ENCODE measurements at regions not wholly inside any gene's neighbourhood (a gene's known extent, or its start where the extent isn't known, plus 50 kb on each side); places are given as distances from the start of the nearest gene placed in this dataset.

DNA sequence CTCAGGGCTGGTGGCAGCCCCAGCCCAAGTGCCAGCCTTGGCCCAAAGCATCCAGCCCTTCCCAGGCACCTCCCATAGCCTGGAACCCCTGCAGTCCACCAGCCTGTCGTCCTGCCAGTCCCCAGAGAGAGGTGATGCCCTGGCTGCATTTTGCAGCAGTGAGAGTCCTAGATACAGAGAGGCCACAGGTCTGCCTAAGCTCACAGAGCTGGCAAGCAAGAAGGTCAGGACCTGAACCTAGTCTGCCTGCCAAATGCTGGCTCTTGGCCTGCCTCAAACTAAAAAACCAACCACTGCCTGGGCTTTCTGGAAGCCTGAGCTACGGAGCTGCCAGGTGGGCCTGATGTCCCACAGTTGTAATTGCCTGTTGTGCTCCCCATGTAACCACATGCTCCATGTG is 164.9 kb downstream of the PHETA1 start:
- Histone ChIP-seq H3K36me3 (ENCODE audit: insufficient read depth, insufficient read length, low read length) (no peaks in the 10 kb centered on the region), H3K27me3 (ENCODE audit: insufficient read depth, insufficient read length) (no peaks in the 10 kb centered on the region), H3K9ac (ENCODE audit: insufficient read length, low read depth) (no peak overlapping the region), H3K4me1 (ENCODE audit: insufficient read depth, insufficient read length) (peaks cover 5% of the 10 kb centered on the region), H3K9me3 (ENCODE audit: insufficient read depth, low read length) (no peaks in the 10 kb centered on the region), H3K4me3 (ENCODE audit: insufficient read length, low read depth) (no peak overlapping the region)
- TF ChIP-seq ZNF274 (IDR thresholded peaks at IDR 0.05; ENCODE audit: low read depth, low read length) (no peak), SUZ12 (IDR thresholded peaks at IDR 0.05; ENCODE audit: extremely low read depth, insufficient read depth, insufficient read length) (no peak), YY1 (IDR thresholded peaks at IDR 0.05; ENCODE audit: insufficient read depth, insufficient read length) (no peak)
- DNase-seq (ENCODE audit: low read depth, low spot score), result no peak

GRCh38 chr12:111203446-111203845 is 165.4 kb downstream of the PHETA1 start:
- Histone ChIP-seq H3K36me3 (ENCODE audit: insufficient read depth, insufficient read length, low read length) (no peaks in the 10 kb centered on the region), H3K9me3 (ENCODE audit: insufficient read depth, low read length) (no peaks in the 10 kb centered on the region), H3K4me1 (ENCODE audit: insufficient read depth, insufficient read length) (peaks cover 6% of the 10 kb centered on the region), H3K9ac (ENCODE audit: insufficient read length, low read depth) (no peak overlapping the region), H3K4me3 (ENCODE audit: insufficient read length, low read depth) (no peak overlapping the region), H3K27me3 (ENCODE audit: insufficient read depth, insufficient read length) (no peaks in the 10 kb centered on the region)
- TF ChIP-seq YY1 (IDR thresholded peaks at IDR 0.05; ENCODE audit: insufficient read depth, insufficient read length) (no peak), ZNF274 (IDR thresholded peaks at IDR 0.05; ENCODE audit: low read depth, low read length) (no peak), SUZ12 (IDR thresholded peaks at IDR 0.05; ENCODE audit: extremely low read depth, insufficient read depth, insufficient read length) (no peak)
- no peak for DNase-seq (ENCODE audit: low read depth, low spot score)

DNA sequence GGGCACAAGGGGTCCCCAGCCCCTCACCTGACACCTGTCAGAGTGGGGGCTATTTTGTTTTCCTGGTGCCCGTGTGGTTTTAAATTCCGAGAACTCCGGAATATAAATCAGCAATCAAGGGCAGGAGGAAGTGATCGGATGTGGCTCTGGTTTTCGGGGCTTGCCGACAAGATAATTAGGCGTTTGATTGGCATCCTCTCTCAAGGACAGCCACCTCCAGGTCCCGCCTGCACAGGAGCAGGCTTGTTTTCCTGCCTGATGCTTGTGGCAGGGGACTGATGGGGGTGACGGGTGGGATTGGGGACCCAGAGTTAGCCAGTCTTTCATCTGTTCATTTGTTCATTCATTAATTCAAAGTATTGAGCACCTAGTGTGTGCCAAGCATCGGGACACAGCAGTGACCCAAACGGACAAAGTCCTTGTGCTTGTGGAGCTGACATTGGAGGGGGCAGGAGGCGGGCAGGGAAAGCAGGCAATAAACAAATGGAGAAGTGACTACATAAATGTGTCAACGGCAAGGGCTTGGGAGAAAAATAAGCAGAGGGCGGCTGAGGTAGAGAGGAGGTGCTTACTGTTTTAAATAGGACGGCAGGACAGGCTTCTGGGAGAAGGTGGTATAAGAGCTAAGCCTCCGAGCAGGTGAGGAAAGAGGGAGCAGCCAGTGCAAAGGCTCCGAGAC is 166.5 kb downstream of the PHETA1 start:
- Histone ChIP-seq H3K4me1 (ENCODE audit: insufficient read depth, insufficient read length) (peaks cover 11% of the 10 kb centered on the region), H3K9me3 (ENCODE audit: insufficient read depth, low read length) (no peaks in the 10 kb centered on the region), H3K36me3 (ENCODE audit: insufficient read depth, insufficient read length, low read length) (no peaks in the 10 kb centered on the region), H3K9ac (ENCODE audit: insufficient read length, low read depth) (no peak overlapping the region), H3K4me3 (ENCODE audit: insufficient read length, low read depth) (no peak overlapping the region), H3K27me3 (ENCODE audit: insufficient read depth, insufficient read length) (no peaks in the 10 kb centered on the region)
- TF ChIP-seq YY1 (IDR thresholded peaks at IDR 0.05; ENCODE audit: insufficient read depth, insufficient read length) (no peak), ZNF274 (IDR thresholded peaks at IDR 0.05; ENCODE audit: low read depth, low read length) (no peak), SUZ12 (IDR thresholded peaks at IDR 0.05; ENCODE audit: extremely low read depth, insufficient read depth, insufficient read length) (no peak)
- no peak for DNase-seq (ENCODE audit: low read depth, low spot score)

DNA sequence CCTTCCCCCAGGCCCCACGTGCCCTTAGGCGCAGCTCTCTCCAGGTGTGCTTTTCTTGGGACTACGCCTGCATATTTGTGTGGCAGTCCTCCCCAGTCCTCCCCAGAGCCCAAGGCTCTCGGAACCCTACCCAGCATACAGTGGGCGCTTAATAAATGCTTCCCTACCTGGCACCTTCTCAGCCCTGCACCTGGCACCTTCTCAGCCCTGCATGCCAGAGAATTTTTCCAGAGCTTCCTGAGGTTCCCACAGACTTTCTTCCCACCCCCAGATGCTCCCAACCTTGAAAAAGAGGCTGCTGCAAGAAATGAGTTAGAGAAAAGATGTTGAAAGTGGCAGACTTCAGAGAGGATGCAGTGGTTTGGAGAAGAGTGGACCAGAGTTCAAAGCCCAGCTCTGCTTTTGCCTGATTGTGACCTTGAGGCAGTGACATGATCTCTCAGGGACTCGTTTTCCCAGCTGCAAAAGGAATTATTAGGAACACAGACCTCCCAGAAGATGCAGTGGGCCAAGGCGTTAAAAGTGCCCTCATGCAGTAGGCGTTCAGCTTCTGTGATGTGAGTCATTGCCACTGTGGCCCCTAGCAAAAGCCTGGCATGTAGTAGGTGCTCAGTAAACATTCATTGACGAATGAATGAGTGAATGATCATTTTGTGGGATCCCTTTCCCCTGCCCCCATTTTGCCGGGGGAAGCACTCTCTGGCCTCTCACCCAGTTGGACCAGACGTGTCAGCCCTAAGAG is 167.2 kb downstream of the PHETA1 start:
- no peak for TF ChIP-seq YY1 (IDR thresholded peaks at IDR 0.05; ENCODE audit: insufficient read depth, insufficient read length)
- Histone ChIP-seq H3K9ac (ENCODE audit: insufficient read length, low read depth) (peak overlapping the region; percentile 26), H3K36me3 (ENCODE audit: insufficient read depth, insufficient read length, low read length) (no peaks in the 10 kb centered on the region), H3K9me3 (ENCODE audit: insufficient read depth, low read length) (no peaks in the 10 kb centered on the region), H3K27me3 (ENCODE audit: insufficient read depth, insufficient read length) (no peaks in the 10 kb centered on the region), H3K4me1 (ENCODE audit: insufficient read depth, insufficient read length) (peaks cover 11% of the 10 kb centered on the region), H3K4me3 (ENCODE audit: insufficient read length, low read depth) (no peak overlapping the region)
- DNase-seq (ENCODE audit: low read depth, low spot score), result no peak

- DNase-seq (ENCODE audit: low read depth, low spot score), result peak; percentile 18
- Histone ChIP-seq H3K9me3 (ENCODE audit: insufficient read depth, low read length) (no peaks in the 10 kb centered on the region), H3K4me1 (ENCODE audit: insufficient read depth, insufficient read length) (peaks cover 11% of the 10 kb centered on the region), H3K27me3 (ENCODE audit: insufficient read depth, insufficient read length) (no peaks in the 10 kb centered on the region), H3K4me3 (ENCODE audit: insufficient read length, low read depth) (no peak overlapping the region), H3K36me3 (ENCODE audit: insufficient read depth, insufficient read length, low read length) (no peaks in the 10 kb centered on the region), H3K9ac (ENCODE audit: insufficient read length, low read depth) (peak overlapping the region; percentile 26)
- no peak for TF ChIP-seq SUZ12 (IDR thresholded peaks at IDR 0.05; ENCODE audit: extremely low read depth, insufficient read depth, insufficient read length)
- no peak for TF ChIP-seq YY1 (IDR thresholded peaks at IDR 0.05; ENCODE audit: insufficient read depth, insufficient read length)
- TF ChIP-seq ZNF274 (IDR thresholded peaks at IDR 0.05; ENCODE audit: low read depth, low read length), result no peak
Observed at GRCh38 chr12:111201036-111201435, 167.9 kb downstream of the PHETA1 start.

- DNase-seq (ENCODE audit: low read depth, low spot score), result no peak
- H3K27me3 ChIP-seq (ENCODE audit: insufficient read depth, insufficient read length), result no peaks in the 10 kb centered on the region
- TF ChIP-seq ZNF274 (IDR thresholded peaks at IDR 0.05; ENCODE audit: low read depth, low read length), result no peak
- no peak for TF ChIP-seq YY1 (IDR thresholded peaks at IDR 0.05; ENCODE audit: insufficient read depth, insufficient read length)
- no peak for TF ChIP-seq SUZ12 (IDR thresholded peaks at IDR 0.05; ENCODE audit: extremely low read depth, insufficient read depth, insufficient read length)
Observed at GRCh38 chr12:111197376-111197944, 171.4 kb downstream of the PHETA1 start.

GRCh38 chr12:111196532-111196931 is 172.4 kb downstream of the PHETA1 start:
- no peak overlapping the region for H3K9ac ChIP-seq (ENCODE audit: insufficient read length, low read depth)
- TF ChIP-seq SUZ12 (IDR thresholded peaks at IDR 0.05; ENCODE audit: extremely low read depth, insufficient read depth, insufficient read length) (no peak), ZNF274 (IDR thresholded peaks at IDR 0.05; ENCODE audit: low read depth, low read length) (no peak), YY1 (IDR thresholded peaks at IDR 0.05; ENCODE audit: insufficient read depth, insufficient read length) (no peak)
- peaks cover 11% of the 10 kb centered on the region for H3K4me1 ChIP-seq (ENCODE audit: insufficient read depth, insufficient read length)
- no peaks in the 10 kb centered on the region for H3K27me3 ChIP-seq (ENCODE audit: insufficient read depth, insufficient read length)
- no peaks in the 10 kb centered on the region for H3K9me3 ChIP-seq (ENCODE audit: insufficient read depth, low read length)
- no peaks in the 10 kb centered on the region for H3K36me3 ChIP-seq (ENCODE audit: insufficient read depth, insufficient read length, low read length)
- DNase-seq (ENCODE audit: low read depth, low spot score), result no peak
- H3K4me3 ChIP-seq (ENCODE audit: insufficient read length, low read depth), result no peak overlapping the region

More at GRCh38 chr12:111197376-111197944, 171.4 kb downstream of the PHETA1 start:
- Histone ChIP-seq H3K9me3 (ENCODE audit: insufficient read depth, low read length) (no peaks in the 10 kb centered on the region), H3K4me3 (ENCODE audit: insufficient read length, low read depth) (no peak overlapping the region), H3K36me3 (ENCODE audit: insufficient read depth, insufficient read length, low read length) (no peaks in the 10 kb centered on the region), H3K4me1 (ENCODE audit: insufficient read depth, insufficient read length) (peaks cover 11% of the 10 kb centered on the region), H3K9ac (ENCODE audit: insufficient read length, low read depth) (no peak overlapping the region)
